Astrocyte (in vitro differentiated cells and primary cell): ENCODE measurements at regions not wholly inside any gene's neighbourhood (a gene's known extent, or its start where the extent isn't known, plus 50 kb on each side); places are given as distances from the start of the nearest gene placed in this dataset.

Experiments
- CTCF ChIP-seq: IDR thresholded peaks from 2 replicates; pipeline ENCODE4 v1.5.1; 2011; ENCODE audit warnings: low read depth, mild to moderate bottlenecking, inconsistent platforms, low read length, moderate library complexity; ENCODE audit not compliant: insufficient read depth
- EZH2 ChIP-seq: IDR thresholded peaks from 2 replicates; pipeline ENCODE4 v1.6.1; 2012; ENCODE audit warnings: mild to moderate bottlenecking, low read length, inconsistent platforms; ENCODE audit not compliant: insufficient read depth

- TF ChIP-seq CTCF (no peak), EZH2 (no peak)
Measured at GRCh38 chr20:53760025-53760441, 166.4 kb upstream of the ZNF217 start.
